HG03469 (cell line): ENCODE measurements at regions not wholly inside any gene's neighbourhood (a gene's known extent, or its start where the extent isn't known, plus 50 kb on each side); places are given as distances from the start of the nearest gene placed in this dataset.

Experiments used
- ATAC-seq: cut with Tn5 transposase; IDR thresholded peaks from one replicate; pipeline ENCODE4 v1.9.1; 2021; ENCODE audit warnings: mild to moderate bottlenecking, moderate library complexity, moderate number of reproducible peaks; ENCODE audit not compliant: unreplicated experiment

- no peak for ATAC-seq
These were observed 198.4 kb upstream of the PARD3B start for GRCh38 chr2:204346906-204347305.

GRCh38 chr2:204353823-204354222, 191.5 kb upstream of the PARD3B start:
- no peak for ATAC-seq

- no peak for ATAC-seq
These were observed 190.8 kb upstream of the PARD3B start for GRCh38 chr2:204354442-204354856.

- no peak for ATAC-seq
These were observed 189.6 kb upstream of the PARD3B start for GRCh38 chr2:204355688-204356087.

- ATAC-seq: no peak
These were observed 189.1 kb upstream of the PARD3B start for GRCh38 chr2:204356151-204356641.

GRCh38 chr2:204357286-204357685, 188.0 kb upstream of the PARD3B start:
- no peak for ATAC-seq

GRCh38 chr2:204359076-204359475, 186.2 kb upstream of the PARD3B start:
- ATAC-seq: no peak

GRCh38 chr2:204360218-204361007, 184.9 kb upstream of the PARD3B start:
- ATAC-seq: no peak

- ATAC-seq: no peak
These were observed 183.5 kb upstream of the PARD3B start for GRCh38 chr2:204361738-204362137.

- ATAC-seq: no peak
These were observed 182.7 kb upstream of the PARD3B start for GRCh38 chr2:204362581-204362980.

GRCh38 chr2:204363513-204363912, 181.8 kb upstream of the PARD3B start:
- no peak for ATAC-seq

GRCh38 chr2:204364860-204365535, 180.3 kb upstream of the PARD3B start:
- ATAC-seq: no peak

- no peak for ATAC-seq
These were observed 179.5 kb upstream of the PARD3B start for GRCh38 chr2:204365811-204366210.

- no peak for ATAC-seq
These were observed 177.8 kb upstream of the PARD3B start for GRCh38 chr2:204367466-204367865.

- ATAC-seq: no peak
These were observed 175.0 kb upstream of the PARD3B start for GRCh38 chr2:204370172-204370718.

- no peak for ATAC-seq
These were observed 171.3 kb upstream of the PARD3B start for GRCh38 chr2:204373942-204374341.

GRCh38 chr2:204380141-204380881, 165.0 kb upstream of the PARD3B start:
- no peak for ATAC-seq

GRCh38 chr2:204386668-204387067, 158.6 kb upstream of the PARD3B start:
- ATAC-seq: no peak

GRCh38 chr2:204389120-204389519, 156.2 kb upstream of the PARD3B start:
- ATAC-seq: no peak

GRCh38 chr2:204389856-204390255, 155.4 kb upstream of the PARD3B start:
- ATAC-seq: no peak

- ATAC-seq: no peak
These were observed 149.7 kb upstream of the PARD3B start for GRCh38 chr2:204395539-204395938.
